ENCODE measurements at regions not wholly inside any gene's neighbourhood (a gene's known extent, or its start where the extent isn't known, plus 50 kb on each side); places are given as distances from the start of the nearest gene placed in this dataset.

- DNase-seq, result no peak
Observed at GRCh38 chr5:114648940-114649339, 287.1 kb downstream of the KCNN2 start.

DNA sequence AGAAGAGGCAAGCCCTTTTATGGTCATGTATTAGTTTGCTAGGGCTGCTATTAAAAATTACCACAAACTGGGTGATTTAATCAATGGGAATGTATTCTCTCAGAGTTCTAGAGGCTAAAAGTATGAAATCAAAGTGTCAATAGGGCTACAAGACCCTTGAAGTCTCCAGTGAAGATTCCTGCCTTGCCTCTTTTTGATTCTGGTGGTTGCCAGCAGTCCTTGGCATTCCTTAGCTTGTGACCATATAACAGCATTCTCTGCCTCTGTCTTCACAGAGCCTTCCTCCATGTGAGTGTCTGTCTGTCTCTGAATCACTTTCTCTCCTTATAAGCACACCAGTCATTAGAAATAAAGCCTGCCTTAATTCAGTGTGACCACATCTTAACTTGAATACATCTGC lies 282.7 kb downstream of the KCNN2 start:
- no peak for DNase-seq

DNA sequence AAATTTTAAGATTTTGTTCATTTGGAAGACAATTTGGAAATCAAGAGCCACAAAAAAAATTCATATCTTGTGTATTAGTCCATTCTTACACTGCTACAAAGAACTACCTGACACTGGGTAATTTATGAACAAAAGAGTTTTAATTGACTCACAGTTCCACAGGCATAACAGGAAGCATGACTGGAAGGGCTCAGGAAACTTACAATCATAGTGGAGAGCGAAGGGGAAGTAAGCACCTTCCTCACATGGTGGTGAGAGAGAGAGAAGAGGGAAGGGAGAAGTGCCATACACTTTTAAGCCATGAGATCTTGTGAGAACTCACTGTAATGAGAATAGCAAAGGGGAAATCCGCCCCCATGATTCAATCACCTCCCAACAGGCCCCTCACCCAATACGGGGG lies 274.4 kb downstream of the KCNN2 start:
- no peak for DNase-seq

GRCh38 chr5:114634967-114635901 lies 273.4 kb downstream of the KCNN2 start:
- no peak for DNase-seq

DNA sequence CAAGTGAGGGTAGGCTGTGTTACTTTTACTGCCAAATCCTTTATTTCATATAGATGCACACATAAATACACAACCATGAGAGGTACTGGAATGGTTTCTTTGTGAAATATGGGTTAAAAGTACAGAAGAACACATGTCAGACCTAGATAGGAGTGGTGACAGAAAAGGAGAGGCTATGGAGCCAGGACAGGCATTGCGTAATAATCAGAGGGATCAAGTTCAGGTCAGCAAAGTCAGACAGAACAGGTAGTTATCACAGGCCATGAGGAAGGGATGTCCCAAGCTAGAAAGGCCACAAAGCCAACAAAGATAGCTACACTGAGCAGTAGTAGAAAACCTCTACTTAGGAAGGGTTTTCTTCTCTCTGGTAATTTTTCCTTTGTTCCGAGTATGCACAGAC lies 272.6 kb downstream of the KCNN2 start:
- DNase-seq, result no peak

GRCh38 chr5:114612406-114612805 lies 250.5 kb downstream of the KCNN2 start:
- no peak for DNase-seq

DNA sequence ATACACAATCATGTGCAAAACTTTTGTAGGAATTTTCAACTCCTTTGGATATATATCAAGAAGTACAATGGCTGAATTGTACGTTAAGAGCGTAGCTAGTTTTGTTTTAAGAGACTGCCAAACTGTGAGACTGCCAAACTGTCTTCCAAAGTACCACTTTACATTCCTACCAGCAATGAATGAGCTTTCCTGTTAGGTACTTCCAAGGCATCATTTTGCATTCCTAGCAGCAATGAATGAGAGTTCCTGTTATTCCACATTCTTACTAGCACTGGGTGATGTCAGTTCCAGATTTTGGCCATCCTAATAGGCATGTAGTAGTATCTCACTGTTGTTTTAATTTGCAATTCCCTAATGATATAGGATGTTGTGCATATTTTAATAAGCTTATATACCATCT lies 219.3 kb downstream of the KCNN2 start:
- no peak for DNase-seq

- DNase-seq, result no peak
Observed at GRCh38 chr5:114565871-114566270, 204.0 kb downstream of the KCNN2 start.

DNA sequence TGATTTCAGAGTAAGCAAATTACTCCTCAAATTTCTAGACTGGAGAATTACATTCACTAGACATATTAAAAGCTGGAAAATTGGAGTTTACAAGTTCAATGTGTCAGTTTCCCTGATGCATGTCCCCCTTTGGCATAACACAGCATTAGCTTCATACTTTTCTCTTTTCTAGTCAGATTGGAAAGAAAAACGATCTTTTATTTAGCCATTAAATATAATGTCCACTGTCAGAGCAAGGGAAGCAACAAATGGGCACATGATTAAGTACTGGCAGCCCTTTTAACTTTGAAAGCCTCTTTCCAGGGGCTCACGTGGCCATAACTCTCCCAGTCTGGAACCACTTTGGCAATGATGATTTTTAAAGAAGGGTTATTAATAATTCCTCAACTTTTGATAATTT lies 203.3 kb downstream of the KCNN2 start:
- no peak for DNase-seq

- no peak for DNase-seq
Observed at GRCh38 chr5:114561415-114561814, 199.5 kb downstream of the KCNN2 start.

All from cerebellar nuclear complex (tissue), 1 donor.